Kasumi-1 (cell line): ENCODE measurements at regions not wholly inside any gene's neighbourhood (a gene's known extent, or its start where the extent isn't known, plus 50 kb on each side); places are given as distances from the start of the nearest gene placed in this dataset.
A peak's percentile ranks its signal among the peaks of the same experiment; 100 is the strongest.

Experiments
- DNase-seq, 2 experiments: peaks; one replicate each; lab custom pipeline; 2025; lab: John Stamatoyannopoulos, UW

DNA sequence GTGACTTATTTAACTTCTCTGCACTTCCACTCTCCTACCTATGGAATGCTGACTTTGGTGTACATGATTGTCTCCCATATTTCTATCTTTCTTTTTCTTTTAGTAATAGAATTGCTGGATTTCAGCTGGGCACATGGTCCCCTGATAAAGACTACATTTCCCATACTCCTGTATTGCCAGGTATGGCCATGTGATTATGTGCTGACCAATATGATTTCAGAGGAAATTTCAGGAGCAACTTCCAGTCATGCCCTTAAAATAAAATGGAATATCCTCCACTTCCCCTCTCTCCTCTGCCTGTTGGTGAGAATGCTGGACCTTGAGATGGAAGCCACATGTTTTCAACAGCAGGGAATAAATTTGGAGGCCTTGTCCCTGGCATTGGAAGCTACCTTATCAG, 130.7 kb upstream of the IGSF21 start:
- no peak for DNase-seq

GRCh38 chr1:17978016-17978415, 129.6 kb upstream of the IGSF21 start:
- no peak for DNase-seq

DNA sequence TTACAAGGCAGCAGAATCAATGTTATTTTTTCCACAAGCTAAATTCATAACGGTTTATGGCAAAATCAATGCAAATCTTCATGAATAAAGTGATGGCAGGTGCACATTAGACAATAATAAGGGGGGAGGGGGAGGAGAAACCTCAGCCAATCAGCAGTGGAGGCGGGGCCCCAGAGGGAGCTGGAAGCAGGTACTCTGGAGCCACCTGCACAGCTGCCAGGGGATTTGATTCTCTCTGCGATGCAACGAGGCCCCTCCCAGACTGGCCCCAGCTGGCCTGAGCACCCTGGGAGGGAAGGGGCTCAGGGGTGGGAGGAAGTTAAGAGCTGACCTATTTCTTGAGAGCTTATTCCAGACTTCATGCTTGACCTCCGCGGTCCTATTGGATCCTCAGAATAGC, 127.8 kb upstream of the IGSF21 start:
- DNase-seq: no peak

- DNase-seq: no peak
Observed at GRCh38 chr1:17982197-17982596, 125.4 kb upstream of the IGSF21 start.

GRCh38 chr1:17984583-17984982, 123.0 kb upstream of the IGSF21 start:
- peak in 1 of 2 experiments; percentile 4 for DNase-seq

GRCh38 chr1:17986156-17986555, 121.4 kb upstream of the IGSF21 start:
- DNase-seq: no peak

DNA sequence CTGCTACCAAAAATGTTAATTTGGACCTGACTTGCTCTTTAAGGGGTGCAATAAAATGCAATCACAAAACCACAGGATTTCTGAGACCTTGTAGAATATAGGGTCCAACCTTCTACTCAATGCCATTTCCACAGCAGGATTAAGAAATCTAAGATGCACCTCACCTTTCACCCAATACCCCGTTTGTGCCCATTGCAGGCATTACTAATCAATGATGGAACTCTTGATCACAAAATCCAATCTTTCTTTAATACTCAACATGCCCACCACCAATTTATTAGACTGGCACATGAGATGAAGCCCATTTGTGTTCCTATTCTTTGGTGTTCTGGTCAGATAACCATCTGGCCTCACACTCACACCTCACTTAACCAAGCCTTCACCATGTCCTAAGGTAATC, 117.2 kb upstream of the IGSF21 start:
- DNase-seq: no peak

GRCh38 chr1:17991996-17992395, 115.6 kb upstream of the IGSF21 start:
- no peak for DNase-seq

- DNase-seq: no peak
Observed at GRCh38 chr1:17992800-17993199, 114.8 kb upstream of the IGSF21 start.

DNA sequence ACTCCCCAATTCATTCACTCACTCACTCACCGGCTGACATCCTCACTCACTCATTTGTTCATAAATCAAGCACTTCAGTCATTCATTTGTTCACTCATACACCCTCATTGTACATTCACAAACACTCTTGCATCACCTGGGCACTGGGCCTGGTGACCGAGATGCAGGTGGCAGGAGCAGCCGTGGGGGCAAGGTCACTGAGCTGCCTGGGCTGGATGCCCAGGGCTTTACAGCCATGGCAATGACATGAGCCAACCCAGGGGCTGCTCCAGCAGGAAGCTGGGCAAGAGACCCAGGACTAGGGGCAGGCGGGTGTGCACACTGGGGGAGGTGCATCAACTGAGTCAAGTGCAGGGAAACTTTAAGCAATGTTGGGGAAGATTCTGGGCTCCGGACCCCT, 113.6 kb upstream of the IGSF21 start:
- no peak for DNase-seq

GRCh38 chr1:17995480-17995879, 112.1 kb upstream of the IGSF21 start:
- no peak for DNase-seq

GRCh38 chr1:17998889-17999288, 108.7 kb upstream of the IGSF21 start:
- no peak for DNase-seq

- DNase-seq: no peak
Observed at GRCh38 chr1:17999884-18000283, 107.7 kb upstream of the IGSF21 start.

GRCh38 chr1:18001725-18002124, 105.9 kb upstream of the IGSF21 start:
- DNase-seq: no peak

- no peak for DNase-seq
Observed at GRCh38 chr1:18004278-18004677, 103.3 kb upstream of the IGSF21 start.

DNA sequence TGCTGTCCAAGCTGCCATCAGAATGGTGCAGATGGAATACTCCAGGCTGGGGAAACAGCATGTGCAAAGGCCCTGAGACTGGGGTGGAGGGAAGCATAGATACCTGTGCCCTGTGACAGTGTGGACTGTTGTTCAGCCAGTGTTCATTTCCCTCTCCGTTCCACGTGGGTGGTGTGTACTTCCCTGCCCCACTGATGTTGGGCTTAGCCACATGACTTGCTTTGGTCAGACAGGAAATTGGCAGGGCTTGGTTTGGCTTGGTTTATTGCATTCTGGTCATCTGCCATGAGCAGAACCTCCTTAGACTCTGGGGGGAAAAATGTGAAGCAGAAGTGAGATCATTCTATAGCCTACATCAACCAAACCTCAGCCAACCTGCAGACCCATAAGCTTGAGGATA, 102.4 kb upstream of the IGSF21 start:
- no peak for DNase-seq

DNA sequence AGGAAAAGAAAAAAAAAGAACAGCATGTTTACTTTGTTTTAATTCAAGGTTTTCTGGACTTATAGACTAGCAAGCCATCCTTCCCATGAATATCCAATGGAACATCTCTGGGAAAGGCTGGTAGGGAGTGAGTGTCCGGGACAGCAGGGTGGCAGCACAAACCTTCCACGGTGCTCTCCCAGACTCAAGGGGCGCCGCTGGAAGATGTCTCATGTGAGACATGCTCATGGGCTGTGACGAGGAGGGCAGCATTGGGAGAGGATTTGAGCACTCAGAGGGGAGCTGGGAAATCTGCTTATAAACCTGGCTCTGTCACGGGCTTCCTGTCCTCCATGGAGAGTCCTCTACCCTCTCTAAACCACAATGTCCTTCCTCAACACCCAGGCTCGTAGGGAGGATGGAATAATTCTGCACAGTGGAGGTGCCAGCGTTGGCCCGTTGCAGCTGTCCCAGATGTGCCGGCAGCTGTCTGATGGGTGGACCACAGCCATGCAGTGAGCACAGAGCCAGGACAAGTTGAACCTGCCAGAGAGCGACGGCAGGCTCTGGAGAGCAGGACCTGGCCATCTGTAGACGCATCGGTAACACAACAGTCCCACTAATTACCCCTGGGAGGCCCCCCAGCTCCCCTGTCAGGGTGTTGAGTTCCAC, 100.1 kb upstream of the IGSF21 start:
- no peak for DNase-seq

DNA sequence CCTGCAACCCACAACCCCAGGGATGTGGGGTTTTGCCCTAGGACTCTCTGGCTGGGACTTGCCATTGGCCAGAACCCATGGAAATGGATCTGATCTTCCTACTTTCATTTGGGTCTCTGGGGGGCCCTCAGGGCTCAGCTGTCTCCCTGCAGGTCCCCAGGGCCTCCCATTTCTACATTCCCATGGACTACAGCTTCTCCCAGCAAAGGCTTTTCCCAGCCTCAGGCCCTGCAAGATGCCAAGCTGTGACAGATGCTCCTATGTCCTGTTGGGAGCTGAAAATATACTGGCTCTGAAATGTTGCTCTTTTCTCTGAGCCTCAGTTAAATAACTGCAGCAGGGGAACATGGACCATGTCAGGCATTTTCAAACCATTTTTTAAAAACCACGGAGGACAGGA, 99.5 kb upstream of the IGSF21 start:
- no peak for DNase-seq

- no peak for DNase-seq
Observed at GRCh38 chr1:18009055-18009454, 98.5 kb upstream of the IGSF21 start.

DNA sequence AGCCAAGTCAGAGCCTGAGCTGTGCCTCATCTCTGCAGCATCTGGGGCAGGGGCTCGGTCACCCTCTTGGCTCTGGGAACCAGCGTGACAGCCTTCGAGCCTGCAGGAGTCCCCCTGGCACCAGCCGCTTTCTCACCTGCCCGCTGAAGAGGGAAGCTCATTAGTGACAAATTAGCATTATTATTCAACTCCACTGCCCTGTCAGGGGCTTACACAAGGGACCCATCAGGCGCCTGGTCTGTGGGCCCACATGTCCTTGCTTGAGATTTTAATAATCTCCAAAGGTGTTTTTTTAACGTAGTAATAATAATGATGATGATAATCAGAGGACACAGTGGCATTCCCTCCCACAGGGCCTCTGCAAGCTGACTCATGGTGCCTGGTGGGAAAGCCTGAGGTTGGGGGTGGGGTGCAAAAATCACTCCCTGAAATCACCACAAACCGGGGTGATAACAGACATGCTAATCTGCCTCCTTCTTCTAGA, 98.1 kb upstream of the IGSF21 start:
- DNase-seq: no peak

GRCh38 chr1:18010408-18010807, 97.2 kb upstream of the IGSF21 start:
- no peak for DNase-seq

- no peak for DNase-seq
Observed at GRCh38 chr1:18010945-18011344, 96.7 kb upstream of the IGSF21 start.

- no peak for DNase-seq
Observed at GRCh38 chr1:18011703-18012102, 95.9 kb upstream of the IGSF21 start.

DNA sequence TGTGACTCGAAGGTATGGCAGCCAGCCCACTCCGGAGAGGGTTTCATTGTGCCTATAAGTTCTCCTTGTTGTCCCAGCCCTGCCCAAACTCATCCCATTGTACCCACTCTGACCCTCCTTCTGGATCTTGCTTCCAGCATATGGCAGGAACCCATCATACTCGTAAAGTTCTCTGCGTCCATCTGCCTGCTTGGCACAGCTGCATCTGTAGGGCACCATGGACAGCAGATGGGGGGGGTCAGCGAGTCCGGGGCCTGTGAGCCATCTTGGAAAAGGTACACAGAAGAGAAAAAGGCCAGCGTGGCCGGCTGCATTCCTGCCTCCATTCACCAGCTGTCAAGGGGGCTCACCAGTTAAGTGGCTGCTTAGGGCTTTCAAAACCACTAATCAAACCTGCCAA, 94.9 kb upstream of the IGSF21 start:
- DNase-seq: no peak

DNA sequence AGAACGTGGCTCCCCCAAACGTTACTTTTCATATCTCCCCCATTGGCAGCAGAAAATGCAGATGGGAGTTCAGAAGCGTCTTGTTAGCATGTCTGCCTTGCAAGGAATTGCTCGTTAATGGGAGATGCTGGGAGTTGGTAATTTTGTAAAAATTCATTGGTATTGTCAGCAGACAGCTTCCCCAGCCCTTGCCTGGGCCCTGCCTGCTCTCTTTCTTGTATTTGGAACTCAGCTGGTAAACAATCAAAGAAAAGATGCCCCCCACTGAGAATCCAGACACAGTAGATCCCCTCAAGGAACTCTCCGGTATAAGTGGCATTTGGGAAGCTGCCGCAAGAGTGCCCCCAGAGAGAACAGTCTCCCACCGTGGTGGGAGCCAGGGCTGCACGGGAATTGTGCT, 94.4 kb upstream of the IGSF21 start:
- no peak for DNase-seq
